HCT116 (cell line): ENCODE measurements at regions not wholly inside any gene's neighbourhood (a gene's known extent, or its start where the extent isn't known, plus 50 kb on each side); places are given as distances from the start of the nearest gene placed in this dataset.

Experiments used
- CTCF ChIP-seq, 3 experiments: fragments of 200-600 bp in 1 of 3; sonication (generic) in 1 of 3; IDR thresholded peaks in 2 of 3; conservative IDR thresholded peaks in 1 of 3; 2 replicates each; pipeline ENCODE4 v1.5.1; 2012 to 2017; ENCODE audit warnings: low read depth in 2 of 3, low read length in 2 of 3, antibody characterized with exemption in 1 of 3, borderline replicate concordance in 1 of 3, control low read depth in 1 of 3, mild to moderate bottlenecking in 1 of 3, mixed read lengths in 1 of 3, mixed run types in 1 of 3, moderate library complexity in 1 of 3; ENCODE audit not compliant: insufficient read depth in 1 of 3
- EZH2 ChIP-seq: fragments of 200-600 bp; sonication (generic); IDR thresholded peaks from 2 replicates; pipeline ENCODE4 v1.6.1; 2017; ENCODE audit warnings: antibody characterized with exemption, mixed run types
- JUND ChIP-seq: IDR thresholded peaks from 2 replicates; pipeline ENCODE4 v1.6.1; 2012
- POLR2A ChIP-seq: IDR thresholded peaks from 2 replicates; pipeline ENCODE4 v1.7.0; 2011; ENCODE audit warnings: borderline replicate concordance; ENCODE audit not compliant: insufficient read depth, insufficient read length; ENCODE audit errors: extremely low read depth
- POLR2AphosphoS5 ChIP-seq: IDR thresholded peaks from 2 replicates; pipeline ENCODE4 v1.6.1; 2011; ENCODE audit warnings: mild to moderate bottlenecking, low read depth, low read length, moderate library complexity
- ZNF274 ChIP-seq: fragments of 200-500 bp; sonication (Bioruptor generic); IDR thresholded peaks from 2 replicates; pipeline ENCODE4 v1.6.1; 2014; ENCODE audit warnings: mild to moderate bottlenecking, low read depth, low read length, inconsistent platforms
- TF ChIP-seq, protein P1 (sequence below): IDR thresholded peaks from 2 replicates; pipeline ENCODE4 v1.6.1; 2012

- TF ChIP-seq CTCF (IDR thresholded peaks at IDR 0.05 in 2 of 3, conservative IDR thresholded peaks at IDR 0.05 in 1 of 3; ENCODE audit: borderline replicate concordance in 1 of 3, insufficient read depth in 1 of 3, low read depth in 2 of 3, low read length in 2 of 3): no peak
- TF ChIP-seq EZH2: no peak
- TF ChIP-seq POLR2AphosphoS5: no peak
- TF ChIP-seq POLR2A: no peak
- no peak for TF ChIP-seq ZNF274
- TF ChIP-seq, protein P1, sequence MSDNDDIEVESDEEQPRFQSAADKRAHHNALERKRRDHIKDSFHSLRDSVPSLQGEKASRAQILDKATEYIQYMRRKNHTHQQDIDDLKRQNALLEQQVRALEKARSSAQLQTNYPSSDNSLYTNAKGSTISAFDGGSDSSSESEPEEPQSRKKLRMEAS: no peak
- TF ChIP-seq JUND: no peak
Measured at GRCh38 chr14:106811162-106811561, 1284.8 kb downstream of the TMEM121 start.
